ENCODE measurements at regions not wholly inside any gene's neighbourhood (a gene's known extent, or its start where the extent isn't known, plus 50 kb on each side); places are given as distances from the start of the nearest gene placed in this dataset.

DNA sequence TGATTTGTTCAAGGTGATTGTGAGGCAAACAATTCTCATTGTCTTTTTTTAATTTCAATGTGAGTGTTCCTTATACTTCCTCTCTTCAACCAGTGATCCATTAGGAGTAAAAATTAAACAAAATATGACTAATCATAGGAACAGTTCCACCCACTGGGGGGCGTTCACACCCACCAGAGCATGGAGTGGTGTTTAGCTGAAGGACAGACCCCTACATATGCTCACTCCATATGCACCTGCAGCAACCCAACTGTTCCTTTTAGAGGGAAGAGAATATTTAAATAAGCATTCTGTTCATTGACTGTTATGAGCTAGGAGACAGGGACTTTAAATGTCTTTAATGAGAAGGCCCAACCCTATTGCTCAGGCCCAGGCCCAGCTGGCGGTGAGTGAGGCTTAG is 78.7 kb upstream of the DRD2 start:
- no peak for DNase-seq (ENCODE audit: low read depth)

DNA sequence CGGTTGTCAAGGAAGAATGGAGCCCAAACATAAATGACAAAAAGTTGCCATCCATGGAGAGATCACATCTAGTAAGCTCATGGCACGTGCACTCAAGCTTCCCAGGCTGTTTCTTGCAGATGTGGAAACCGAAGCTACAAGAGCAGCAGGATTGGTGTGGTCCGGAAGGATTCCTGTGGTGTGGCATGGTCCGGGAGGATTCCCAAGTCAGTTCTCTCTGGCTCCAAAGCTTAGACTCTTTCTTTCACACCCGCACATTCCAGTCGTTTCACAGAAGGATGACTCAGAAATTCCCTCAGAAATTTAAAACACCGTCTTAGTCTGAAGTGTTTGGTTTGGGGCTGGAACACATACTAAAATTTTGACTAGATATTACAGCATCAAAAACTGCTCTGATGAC is 78.0 kb upstream of the DRD2 start:
- no peak for DNase-seq (ENCODE audit: low read depth)

DNA sequence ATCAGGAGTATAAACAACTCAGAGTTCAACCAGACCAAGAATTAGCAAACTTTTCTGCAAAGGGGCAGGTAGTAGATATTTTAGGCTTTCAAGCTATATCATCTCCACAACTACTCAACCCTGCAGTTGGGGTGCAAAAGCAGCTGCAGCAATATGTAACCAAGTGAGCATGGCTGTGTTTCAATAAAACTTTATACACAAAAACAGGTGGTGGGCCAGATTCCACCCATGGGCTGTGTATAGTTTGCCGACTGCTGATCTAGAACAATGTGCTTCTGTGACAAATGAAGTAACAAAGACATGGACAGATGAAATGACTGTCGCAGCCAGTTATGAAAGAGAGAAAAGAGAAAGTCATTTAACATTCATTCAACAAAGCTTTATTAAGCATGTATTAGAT is 77.1 kb upstream of the DRD2 start:
- DNase-seq (ENCODE audit: low read depth), result no peak

- no peak for DNase-seq (ENCODE audit: low read depth)
These were observed 76.4 kb upstream of the DRD2 start for GRCh38 chr11:113551645-113552044.

DNA sequence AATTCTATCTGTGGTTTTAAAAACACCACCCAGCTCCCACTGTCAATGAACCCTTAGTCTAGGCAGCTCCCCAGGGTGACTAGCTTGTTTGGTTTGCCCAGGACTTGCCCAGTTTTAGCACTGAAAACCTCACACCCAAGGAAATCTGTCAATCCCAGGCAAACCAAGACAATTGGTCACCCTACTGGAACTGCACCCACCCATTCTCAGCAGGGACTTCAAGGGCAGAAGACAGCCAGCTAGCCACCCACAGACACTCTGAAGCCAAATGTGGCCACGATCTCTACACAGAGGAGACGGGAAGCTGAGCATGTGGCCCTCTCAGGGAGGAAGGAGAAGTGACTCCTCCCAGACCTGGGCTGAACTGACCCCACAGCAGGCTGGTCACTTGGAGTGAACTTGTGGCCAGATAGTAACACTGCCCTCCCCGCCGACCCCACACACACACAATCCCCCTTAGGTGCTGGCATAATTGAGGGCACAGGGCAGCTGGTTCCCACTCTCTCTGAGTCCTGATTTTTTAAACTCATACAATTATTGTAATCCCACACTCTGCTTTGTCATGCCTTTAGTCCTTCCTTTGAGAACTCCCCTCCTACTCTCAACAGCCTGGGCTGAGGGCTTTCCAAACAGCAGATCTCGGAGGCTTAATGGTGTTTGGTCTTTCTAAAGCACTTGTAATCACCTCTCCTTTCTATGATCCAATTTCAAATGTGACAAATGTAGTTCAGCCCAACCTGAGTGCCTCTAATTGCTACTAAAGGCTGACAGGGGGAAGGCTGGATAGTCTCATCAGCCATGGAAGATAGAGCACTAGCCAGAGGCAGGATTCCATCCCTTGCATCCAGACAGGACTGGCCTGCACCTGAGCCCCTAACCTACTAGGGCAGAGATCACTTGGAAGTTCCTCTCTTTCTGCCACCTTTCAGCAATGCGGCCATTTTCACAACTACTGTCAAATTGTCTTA is 74.7 kb upstream of the DRD2 start:
- DNase-seq (ENCODE audit: low read depth), result no peak

GRCh38 chr11:113549061-113549460 is 73.9 kb upstream of the DRD2 start:
- no peak for DNase-seq (ENCODE audit: low read depth)

DNA sequence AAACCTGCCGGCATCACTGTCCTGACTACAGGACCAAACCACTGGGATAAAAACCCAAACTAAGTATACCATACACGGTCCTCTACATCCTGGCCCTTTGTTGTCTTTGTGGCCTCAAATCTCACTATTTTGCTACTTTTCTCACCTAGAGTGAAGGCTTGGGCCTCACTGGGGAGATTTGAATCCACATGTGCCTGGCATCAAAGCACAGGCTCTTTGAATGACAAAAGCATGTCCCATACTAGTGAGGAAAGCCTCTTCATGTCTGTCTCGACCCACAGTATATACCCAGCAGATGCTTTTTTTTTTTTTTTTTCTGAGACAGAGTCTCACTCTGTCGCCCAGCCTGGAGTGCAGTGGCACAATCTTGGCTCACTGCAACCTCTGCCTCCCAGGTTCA is 72.5 kb upstream of the DRD2 start:
- no peak for DNase-seq (ENCODE audit: low read depth)

DNA sequence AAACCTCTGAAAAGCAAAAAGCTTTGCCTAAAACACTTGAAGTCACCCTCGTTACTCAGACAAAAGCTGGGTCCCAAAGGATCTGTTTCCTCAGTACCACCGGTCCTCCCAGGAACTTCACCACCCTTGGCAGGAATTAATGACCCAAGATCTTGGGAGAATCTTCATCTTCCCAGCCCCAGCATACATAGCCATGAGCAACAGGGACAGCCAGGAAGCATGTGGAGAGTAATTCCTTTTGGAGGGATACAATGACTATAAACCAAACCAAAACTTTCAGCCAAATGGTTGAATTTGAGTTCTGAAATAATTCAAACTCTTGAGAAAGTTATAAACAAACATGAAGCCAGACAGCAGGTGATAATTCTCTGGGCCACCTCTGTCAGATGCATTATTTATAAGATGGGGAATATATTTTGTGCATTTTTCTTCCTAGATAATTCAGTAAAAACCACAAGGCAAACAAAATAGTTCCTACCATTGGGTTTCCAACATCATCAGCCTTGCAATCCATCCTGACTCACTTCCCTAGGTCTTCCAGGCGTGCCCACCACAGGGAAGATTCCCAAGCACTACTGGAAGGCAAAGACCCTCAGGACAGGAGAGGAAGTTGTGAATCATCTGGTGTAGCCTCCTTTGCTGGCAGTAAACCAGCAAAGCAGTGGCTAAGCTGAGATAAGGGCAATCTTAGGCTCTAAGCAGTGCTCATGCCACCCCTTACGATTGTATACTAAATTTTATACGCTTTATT is 71.7 kb upstream of the DRD2 start:
- no peak for DNase-seq (ENCODE audit: low read depth)

DNA sequence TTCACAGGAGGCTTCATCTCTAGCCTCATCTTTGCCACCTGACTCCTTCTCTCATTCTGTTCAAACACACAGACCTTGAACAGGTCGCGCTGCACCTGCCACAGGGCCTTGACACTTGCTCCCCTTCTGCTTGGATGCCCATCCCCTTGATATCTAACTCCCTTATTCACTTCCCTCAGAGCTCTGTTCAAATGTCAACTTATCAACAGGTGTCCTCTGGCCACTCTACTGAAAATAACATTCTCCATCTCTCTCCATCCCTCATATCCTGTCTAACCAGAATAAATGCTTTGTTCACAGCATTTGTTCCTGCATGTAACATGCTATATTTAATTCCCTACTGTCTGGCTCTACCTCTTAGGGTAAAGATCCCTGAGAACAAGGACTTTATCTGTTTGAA is 67.2 kb upstream of the DRD2 start:
- no peak for DNase-seq (ENCODE audit: low read depth)

DNA sequence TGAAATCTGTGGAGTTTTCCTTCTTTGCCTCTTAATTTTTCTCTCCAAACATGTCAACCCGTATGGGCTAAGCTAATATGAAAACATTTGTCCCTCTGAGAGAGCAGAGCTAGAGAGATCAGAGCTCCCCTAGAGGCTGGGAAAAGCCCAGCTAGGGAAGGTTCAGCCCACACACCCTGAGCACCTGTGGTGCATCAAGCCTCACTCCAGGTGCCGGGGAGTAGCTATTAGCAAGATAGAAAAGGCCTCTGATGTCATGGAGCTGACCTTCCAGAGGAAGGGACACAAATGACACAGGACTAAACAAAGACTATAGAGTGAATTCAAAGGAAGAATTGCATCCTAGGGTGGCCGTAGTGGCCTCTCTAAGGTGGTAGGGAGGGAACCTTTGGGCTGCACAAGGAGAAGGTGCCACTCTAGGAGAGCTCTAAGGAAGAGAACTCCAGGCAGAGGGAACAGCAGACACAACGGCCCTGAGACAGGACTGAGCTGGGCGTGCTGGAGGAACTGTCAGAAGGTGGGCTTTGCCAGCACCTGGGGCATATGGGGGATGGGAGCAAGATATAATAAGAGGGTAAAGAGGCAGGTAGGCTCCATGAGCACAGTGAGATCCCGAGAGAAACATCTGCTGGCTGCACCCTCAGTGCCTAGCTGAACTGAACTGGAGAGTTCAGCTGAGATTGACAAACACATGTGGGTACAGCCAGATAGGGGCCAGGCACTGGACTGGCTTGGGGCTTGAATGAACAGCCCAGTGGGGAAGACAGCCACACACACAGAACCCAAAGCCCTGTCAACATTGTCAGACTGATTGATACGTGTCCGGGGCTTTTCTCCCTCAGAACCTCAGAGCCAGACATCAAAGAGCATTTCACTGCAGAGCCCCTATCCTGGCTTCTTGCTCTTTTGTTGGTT is 65.5 kb upstream of the DRD2 start:
- DNase-seq (ENCODE audit: low read depth), result no peak

DNA sequence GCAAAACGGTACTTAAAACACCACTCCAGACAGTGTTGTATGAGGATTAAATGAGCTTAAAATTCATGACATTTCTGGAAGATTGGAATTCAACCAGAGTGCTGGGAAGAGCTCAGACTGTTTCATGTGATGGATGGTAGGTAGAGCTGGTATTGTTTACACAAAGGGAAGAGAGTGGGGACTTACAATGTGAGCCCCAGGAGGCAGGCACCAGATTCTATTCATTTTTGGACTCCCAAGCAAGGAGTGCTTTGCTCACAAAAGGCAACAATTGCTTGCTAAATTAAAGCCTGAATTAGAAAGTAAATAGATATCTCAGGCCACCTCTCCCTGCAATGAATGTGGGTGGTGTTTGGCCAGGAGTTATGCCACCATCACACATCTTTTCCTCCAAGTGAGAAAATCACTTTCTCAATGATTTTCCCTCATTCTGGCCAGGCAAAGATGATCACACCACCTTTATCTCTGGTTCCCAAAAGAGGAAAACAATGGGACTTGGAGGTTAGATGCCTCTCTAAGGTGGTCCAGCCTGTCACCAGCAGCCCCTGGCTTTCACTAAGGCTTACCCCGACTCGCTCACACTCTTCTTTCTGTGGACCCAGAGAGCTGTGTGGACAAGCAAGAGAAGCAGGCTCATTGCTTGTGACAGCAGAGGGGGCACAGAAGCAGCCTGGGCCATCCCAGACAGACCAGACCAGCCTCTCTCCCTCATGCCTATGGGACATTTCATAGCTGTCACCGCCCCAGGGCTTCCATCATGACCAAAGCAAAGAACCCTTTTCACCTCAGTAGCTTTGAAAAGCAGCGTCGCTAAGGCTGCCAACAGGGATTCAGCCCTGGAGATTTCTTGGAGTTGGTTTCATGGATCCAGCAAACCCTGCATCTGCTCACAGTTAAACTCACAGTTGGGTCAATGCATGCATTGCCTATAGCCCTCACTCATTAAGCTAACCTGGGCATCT is 63.5 kb upstream of the DRD2 start:
- DNase-seq (ENCODE audit: low read depth), result no peak

GRCh38 chr11:113534625-113535024 is 59.4 kb upstream of the DRD2 start:
- DNase-seq (ENCODE audit: low read depth), result no peak

DNA sequence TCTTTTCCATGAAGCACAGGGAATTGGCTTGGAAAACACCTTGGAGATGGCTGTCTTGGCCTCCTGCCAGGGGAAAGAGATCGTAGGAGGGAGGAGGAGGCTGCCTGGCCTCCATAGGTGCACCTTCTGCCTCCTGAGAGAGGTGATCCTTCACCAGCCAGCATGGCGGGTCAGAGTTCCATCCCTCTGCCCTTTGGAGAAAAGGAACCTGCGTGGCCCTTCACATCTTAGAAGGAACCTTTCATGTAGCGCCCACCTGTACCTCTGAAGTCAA is 58.2 kb upstream of the DRD2 start:
- no peak for DNase-seq (ENCODE audit: low read depth)

- peak; percentile 23 for DNase-seq (ENCODE audit: low read depth)
These were observed 57.7 kb upstream of the DRD2 start for GRCh38 chr11:113532697-113533424.

DNA sequence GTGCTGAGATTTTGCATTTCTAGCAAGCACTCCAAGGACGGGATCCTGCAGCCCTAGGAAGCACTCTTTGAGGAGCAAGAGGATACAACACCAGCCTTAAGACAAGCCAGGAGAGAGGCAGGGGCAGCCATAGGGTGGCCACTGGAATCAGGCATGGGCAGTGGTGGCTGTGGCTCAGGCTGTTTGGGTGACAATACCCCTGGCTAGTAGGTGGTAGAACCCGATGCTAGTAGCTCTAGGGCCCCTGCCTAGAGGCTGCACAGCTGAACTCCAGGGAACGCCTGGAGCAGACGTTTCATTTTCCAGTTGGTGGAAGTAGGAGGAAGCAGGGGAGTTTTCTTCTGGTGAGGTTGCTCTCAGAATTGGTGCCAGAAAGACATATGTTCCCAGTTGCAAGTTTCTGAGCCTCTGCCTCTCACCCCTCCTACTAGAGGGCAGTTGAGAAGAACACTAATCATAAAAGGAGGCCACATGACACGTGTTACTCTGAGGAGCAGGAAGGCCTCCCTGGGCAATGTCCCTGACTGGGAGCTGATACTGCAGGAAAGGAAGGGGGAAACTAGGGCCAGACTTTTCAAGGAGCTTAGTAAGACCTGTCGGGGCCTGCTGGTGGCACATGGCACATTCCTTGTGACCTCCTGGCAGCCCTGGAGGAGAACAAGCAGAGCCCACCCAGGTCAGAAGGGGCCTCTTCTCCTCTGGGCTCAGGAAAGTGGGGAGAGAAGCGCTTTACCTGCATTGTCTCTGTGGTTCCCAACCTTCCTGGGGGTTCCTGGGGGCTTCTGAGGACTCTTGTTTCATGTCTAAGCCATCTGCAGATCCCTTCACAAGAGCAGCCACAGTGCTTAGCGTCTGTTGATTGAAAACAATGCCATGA is 56.6 kb upstream of the DRD2 start:
- DNase-seq (ENCODE audit: low read depth), result no peak

DNA sequence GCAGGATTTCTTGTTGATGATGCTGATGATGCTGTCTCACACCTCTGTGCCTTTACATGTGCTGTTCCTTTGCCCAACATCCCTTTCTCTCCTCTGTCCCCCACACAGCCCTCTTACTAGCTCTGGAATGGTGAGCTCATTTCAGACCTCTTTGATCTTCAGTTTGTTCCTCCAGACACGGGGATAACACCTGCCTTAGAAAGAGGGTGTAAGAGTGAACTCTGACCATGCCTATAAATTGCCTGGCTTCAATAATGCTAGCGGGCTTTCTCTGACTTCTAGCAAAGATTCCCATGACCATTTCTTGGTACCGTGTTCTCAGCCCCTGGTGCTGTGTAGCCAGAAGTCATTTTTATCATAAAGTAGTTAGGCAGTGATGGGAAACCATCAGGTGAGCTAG is 55.9 kb upstream of the DRD2 start:
- no peak for DNase-seq (ENCODE audit: low read depth)

GRCh38 chr11:113529606-113530005 is 54.4 kb upstream of the DRD2 start:
- DNase-seq (ENCODE audit: low read depth), result no peak

DNA sequence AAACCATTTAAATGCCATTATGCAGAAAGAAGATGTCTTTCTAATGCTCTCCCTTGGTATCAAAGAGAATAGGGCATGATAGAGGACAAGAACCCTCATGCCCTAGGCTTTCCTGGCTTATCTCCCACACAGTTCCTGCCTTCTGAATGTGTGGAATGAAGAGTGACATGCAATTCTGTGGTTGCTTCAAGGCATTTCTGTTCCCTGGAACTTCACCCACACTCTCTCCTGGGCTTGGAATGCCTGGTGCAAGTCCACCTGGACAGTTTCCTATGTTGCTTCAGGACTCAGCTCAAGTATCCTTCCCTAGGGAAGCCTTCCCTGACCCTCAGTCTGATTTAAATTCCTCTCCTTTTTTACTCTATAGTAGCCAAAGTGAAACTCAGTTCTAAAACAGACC is 53.8 kb upstream of the DRD2 start:
- DNase-seq (ENCODE audit: low read depth), result no peak

GRCh38 chr11:113526521-113526920 is 51.3 kb upstream of the DRD2 start:
- DNase-seq (ENCODE audit: low read depth), result no peak

Measured in activated T-cell treated with anti-CD3 and anti-CD28 coated beads for 24 hours (primary cell).